ENCODE measurements at regions not wholly inside any gene's neighbourhood (a gene's known extent, or its start where the extent isn't known, plus 50 kb on each side); places are given as distances from the start of the nearest gene placed in this dataset.

DNA sequence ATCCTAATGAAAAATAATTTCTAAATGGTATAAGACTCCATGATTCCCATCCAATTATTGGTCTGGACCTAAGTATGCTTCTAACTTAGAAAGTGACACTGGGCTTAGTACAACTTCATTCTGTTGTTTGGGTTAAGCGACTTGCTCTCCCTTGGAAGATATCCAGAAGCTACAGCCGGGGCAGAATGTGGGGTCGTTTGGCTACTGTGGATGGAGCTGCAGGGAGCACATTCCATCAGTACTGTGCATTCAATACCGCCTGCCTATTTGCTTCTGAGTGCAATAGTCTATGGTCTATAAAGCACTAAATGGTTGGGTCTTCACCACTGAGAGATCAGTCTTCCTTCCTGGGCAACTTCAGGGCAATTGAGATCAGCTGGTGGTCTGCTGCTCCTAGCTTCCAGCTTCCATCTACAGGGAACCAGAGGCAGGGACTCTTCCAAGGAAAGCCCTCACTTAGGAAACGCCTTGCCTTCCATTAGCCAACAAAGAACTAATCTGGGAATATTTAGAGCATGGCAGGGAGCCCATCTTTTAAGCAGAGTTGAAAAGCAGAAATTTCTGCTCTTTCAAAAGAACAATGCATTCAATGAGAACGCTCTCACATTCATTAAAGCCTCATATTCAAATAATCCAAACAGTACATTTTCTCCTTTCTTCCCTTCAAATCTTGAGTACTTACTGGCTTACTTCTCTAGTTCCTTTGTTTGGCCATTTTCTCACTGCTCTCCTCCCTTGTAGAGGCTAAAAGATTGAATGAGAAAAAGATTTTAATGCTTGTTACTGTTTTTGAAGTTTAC, 1049.9 kb upstream of the TENM3 start:
- Histone ChIP-seq H3K4me3 (replicated peaks in 1 of 3; ENCODE audit: low read depth in 2 of 3, low read length in 3 of 3) (no peak overlapping the region), H2AFZ (ENCODE audit: insufficient read depth, low read depth, low read length, poor library complexity, severe bottlenecking) (no peak overlapping the region), H3K27ac (ENCODE audit: low read depth in 1 of 2, low read length in 2 of 2) (no peak overlapping the region)

DNA sequence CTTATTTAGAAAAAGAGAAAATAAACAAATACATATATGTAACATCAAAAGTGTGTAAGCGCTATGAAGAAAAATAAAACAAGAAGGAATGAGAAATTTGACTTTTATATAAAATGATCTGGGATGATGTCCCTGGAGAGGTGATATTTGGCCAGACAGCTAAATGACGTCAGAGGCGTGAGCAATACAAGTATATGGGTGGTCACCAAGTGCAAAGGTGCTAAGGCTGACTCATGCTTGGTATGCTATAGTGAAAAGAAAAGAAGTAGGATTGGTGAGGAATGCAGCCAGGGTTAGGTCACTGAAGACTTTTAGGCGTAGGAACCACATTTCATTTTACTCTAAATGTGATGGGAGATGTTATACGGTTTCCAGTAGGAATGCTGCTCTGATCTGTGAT, 1049.1 kb upstream of the TENM3 start:
- Mint-ChIP-seq H3K27ac (no peak overlapping the region), H3K9me3 (peaks cover 0 to 8% (median 2%) of the 10 kb centered on the region in 7 donors), H3K4me1 (no peaks in the 10 kb centered on the region), H3K27me3 (ENCODE audit: low read depth in 3 of 3) (peaks cover 0 to 2% (median 0%) of the 10 kb centered on the region in 3 donors), H3K36me3 (no peaks in the 10 kb centered on the region), H3K4me3 (no peak overlapping the region)
- H3K9me3 ChIP-seq (replicated peaks in 1 of 2; ENCODE audit: control insufficient read depth in 1 of 2, insufficient read depth in 1 of 2, low read length in 2 of 2), result no peaks in the 10 kb centered on the region
- intact Hi-C loops (cut with micrococcal nuclease), result no loop called here
- H3K27ac ChIP-seq (ENCODE audit: low read depth in 1 of 2, low read length in 2 of 2), result no peak overlapping the region
- H3K4me2 ChIP-seq (replicated peaks; ENCODE audit: extremely low read depth, low read length, poor library complexity, severe bottlenecking), result no peak overlapping the region
- H2AFZ ChIP-seq (ENCODE audit: insufficient read depth, low read depth, low read length, poor library complexity, severe bottlenecking), result no peak overlapping the region
- 85% methylated on average over 2 of the region's 5 CpGs for WGBS (ENCODE audit: insufficient coverage)
- no peak for DNase-seq
- H3K9ac ChIP-seq (ENCODE audit: insufficient read depth, low read length, poor library complexity, severe bottlenecking), result no peak overlapping the region
- H3K27me3 ChIP-seq (ENCODE audit: control insufficient read depth in 2 of 2, insufficient read depth in 2 of 2, low read length in 2 of 2), result no peaks in the 10 kb centered on the region
- TF ChIP-seq, protein P1, sequence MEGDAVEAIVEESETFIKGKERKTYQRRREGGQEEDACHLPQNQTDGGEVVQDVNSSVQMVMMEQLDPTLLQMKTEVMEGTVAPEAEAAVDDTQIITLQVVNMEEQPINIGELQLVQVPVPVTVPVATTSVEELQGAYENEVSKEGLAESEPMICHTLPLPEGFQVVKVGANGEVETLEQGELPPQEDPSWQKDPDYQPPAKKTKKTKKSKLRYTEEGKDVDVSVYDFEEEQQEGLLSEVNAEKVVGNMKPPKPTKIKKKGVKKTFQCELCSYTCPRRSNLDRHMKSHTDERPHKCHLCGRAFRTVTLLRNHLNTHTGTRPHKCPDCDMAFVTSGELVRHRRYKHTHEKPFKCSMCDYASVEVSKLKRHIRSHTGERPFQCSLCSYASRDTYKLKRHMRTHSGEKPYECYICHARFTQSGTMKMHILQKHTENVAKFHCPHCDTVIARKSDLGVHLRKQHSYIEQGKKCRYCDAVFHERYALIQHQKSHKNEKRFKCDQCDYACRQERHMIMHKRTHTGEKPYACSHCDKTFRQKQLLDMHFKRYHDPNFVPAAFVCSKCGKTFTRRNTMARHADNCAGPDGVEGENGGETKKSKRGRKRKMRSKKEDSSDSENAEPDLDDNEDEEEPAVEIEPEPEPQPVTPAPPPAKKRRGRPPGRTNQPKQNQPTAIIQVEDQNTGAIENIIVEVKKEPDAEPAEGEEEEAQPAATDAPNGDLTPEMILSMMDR (IDR thresholded peaks at IDR 0.05), result no peak
- H3K79me2 ChIP-seq (ENCODE audit: insufficient read depth, low read length), result no peaks in the 10 kb centered on the region
- H4K20me1 ChIP-seq (ENCODE audit: insufficient read depth, low read length), result no peaks in the 10 kb centered on the region
- no peaks in the 10 kb centered on the region for H3K4me1 ChIP-seq (ENCODE audit: control insufficient read depth in 1 of 2, insufficient read depth in 2 of 2, low read length in 2 of 2)
- H3K36me3 ChIP-seq (replicated peaks in 1 of 2; ENCODE audit: control insufficient read depth in 1 of 2, insufficient read depth in 2 of 2, low read length in 2 of 2), result no peaks in the 10 kb centered on the region
- H3K4me3 ChIP-seq (replicated peaks in 1 of 3; ENCODE audit: low read depth in 2 of 3, low read length in 3 of 3), result no peak overlapping the region

More for the DNA sequence above, 1049.9 kb upstream of the TENM3 start:
- no peaks in the 10 kb centered on the region for H3K79me2 ChIP-seq (ENCODE audit: insufficient read depth, low read length)
- no peaks in the 10 kb centered on the region for H3K9me3 ChIP-seq (replicated peaks in 1 of 2; ENCODE audit: control insufficient read depth in 1 of 2, insufficient read depth in 1 of 2, low read length in 2 of 2)
- no peak overlapping the region for H3K4me3 Mint-ChIP-seq
- TF ChIP-seq, protein P1 (IDR thresholded peaks at IDR 0.05), result no peak
- H3K27ac Mint-ChIP-seq, result no peak overlapping the region
- no peaks in the 10 kb centered on the region for H3K36me3 ChIP-seq (replicated peaks in 1 of 2; ENCODE audit: control insufficient read depth in 1 of 2, insufficient read depth in 2 of 2, low read length in 2 of 2)
- no peaks in the 10 kb centered on the region for H3K4me1 Mint-ChIP-seq
- H3K36me3 Mint-ChIP-seq, result no peaks in the 10 kb centered on the region
- DNase-seq, result no peak
- intact Hi-C loops (cut with micrococcal nuclease), result no loop called here
- no peaks in the 10 kb centered on the region for H3K27me3 Mint-ChIP-seq (ENCODE audit: low read depth in 3 of 3)
- H3K27me3 ChIP-seq (ENCODE audit: control insufficient read depth in 2 of 2, insufficient read depth in 2 of 2, low read length in 2 of 2), result no peaks in the 10 kb centered on the region
- H3K9me3 Mint-ChIP-seq, result peaks cover 0 to 8% (median 2%) of the 10 kb centered on the region in 7 donors
- H4K20me1 ChIP-seq (ENCODE audit: insufficient read depth, low read length), result no peaks in the 10 kb centered on the region
- no peak overlapping the region for H3K9ac ChIP-seq (ENCODE audit: insufficient read depth, low read length, poor library complexity, severe bottlenecking)
- H3K4me1 ChIP-seq (ENCODE audit: control insufficient read depth in 1 of 2, insufficient read depth in 2 of 2, low read length in 2 of 2), result no peaks in the 10 kb centered on the region
- H3K4me2 ChIP-seq (replicated peaks; ENCODE audit: extremely low read depth, low read length, poor library complexity, severe bottlenecking), result no peak overlapping the region
- 88% methylated on average over 4 of the region's 6 CpGs for WGBS (ENCODE audit: insufficient coverage)

Measured in CD14-positive monocyte (primary cell).